Stimulated activated CD8-positive, alpha-beta memory T cell treated with anti-CD3 and anti-CD28 coated beads, Interleukin-4, amount 100 ng/mL, for 24 hours (primary cell): ENCODE measurements at regions not wholly inside any gene's neighbourhood (a gene's known extent, or its start where the extent isn't known, plus 50 kb on each side); places are given as distances from the start of the nearest gene placed in this dataset.
A peak's percentile ranks its signal among the peaks of the same experiment; 100 is the strongest.

Experiments
- DNase-seq: peaks from one replicate; pipeline ENCODE4 v3.0.0-alpha.2; 2020; ENCODE audit warnings: low read depth

GRCh38 chr2:176648700-176649297, 379.6 kb downstream of the MTX2 start:
- no peak for DNase-seq

GRCh38 chr2:176650104-176650837, 381.0 kb downstream of the MTX2 start:
- no peak for DNase-seq

- DNase-seq, result no peak
Observed at GRCh38 chr2:176650838-176651555, 381.8 kb downstream of the MTX2 start.

- DNase-seq, result no peak
Observed at GRCh38 chr2:176652300-176653182, 383.3 kb downstream of the MTX2 start.

- peak; percentile 17 for DNase-seq
Observed at GRCh38 chr2:176653479-176654443, 384.5 kb downstream of the MTX2 start.

GRCh38 chr2:176656038-176656775, 387.0 kb downstream of the MTX2 start:
- no peak for DNase-seq

GRCh38 chr2:176656776-176657140, 387.5 kb downstream of the MTX2 start:
- no peak for DNase-seq

- no peak for DNase-seq
Observed at GRCh38 chr2:176657393-176657792, 388.2 kb downstream of the MTX2 start.

GRCh38 chr2:176658708-176659107, 389.5 kb downstream of the MTX2 start:
- no peak for DNase-seq

GRCh38 chr2:176662753-176663152, 393.5 kb downstream of the MTX2 start:
- DNase-seq, result no peak

- DNase-seq, result no peak
Observed at GRCh38 chr2:176664478-176664877, 395.2 kb downstream of the MTX2 start.

- DNase-seq, result no peak
Observed at GRCh38 chr2:176665086-176665485, 395.8 kb downstream of the MTX2 start.

- no peak for DNase-seq
Observed at GRCh38 chr2:176668912-176669311, 399.7 kb downstream of the MTX2 start.

GRCh38 chr2:176669398-176670174, 400.3 kb downstream of the MTX2 start:
- no peak for DNase-seq

GRCh38 chr2:176675271-176675949, 406.2 kb downstream of the MTX2 start:
- no peak for DNase-seq

GRCh38 chr2:176677746-176678265, 408.6 kb downstream of the MTX2 start:
- no peak for DNase-seq

GRCh38 chr2:176678571-176678970, 409.3 kb downstream of the MTX2 start:
- DNase-seq, result no peak

GRCh38 chr2:176679061-176679669, 409.9 kb downstream of the MTX2 start:
- no peak for DNase-seq
